Activated CD8-positive, alpha-beta memory T cell treated with anti-CD3 and anti-CD28 coated beads, Interleukin-2, amount 50 U/mL, for 24 hours (primary cell): ENCODE measurements at regions not wholly inside any gene's neighbourhood (a gene's known extent, or its start where the extent isn't known, plus 50 kb on each side); places are given as distances from the start of the nearest gene placed in this dataset.

Experiments used
- DNase-seq: peaks from one replicate; pipeline ENCODE4 v3.0.0-alpha.2; 2020; ENCODE audit errors: extremely low read depth

DNA sequence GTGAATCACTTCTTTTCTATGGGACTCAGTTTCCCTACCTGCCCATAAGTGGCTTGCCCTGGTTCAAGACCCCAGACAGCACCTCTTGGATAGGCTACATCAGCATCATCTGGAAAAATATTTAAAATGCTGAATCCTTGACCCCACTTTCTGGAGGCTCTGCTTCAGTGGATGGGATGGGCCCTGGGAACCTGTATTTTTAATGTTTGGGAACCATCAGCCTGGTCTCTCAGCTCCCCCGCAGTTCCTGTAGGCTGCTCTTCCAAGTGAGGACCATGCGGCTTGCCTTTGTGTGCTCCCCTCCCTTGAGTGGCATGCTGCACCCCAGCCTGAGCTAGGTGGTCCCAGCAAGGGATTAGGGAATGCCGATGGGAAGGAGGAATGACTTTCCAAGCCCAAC, 68.3 kb upstream of the CRHR1 start:
- no peak for DNase-seq

DNA sequence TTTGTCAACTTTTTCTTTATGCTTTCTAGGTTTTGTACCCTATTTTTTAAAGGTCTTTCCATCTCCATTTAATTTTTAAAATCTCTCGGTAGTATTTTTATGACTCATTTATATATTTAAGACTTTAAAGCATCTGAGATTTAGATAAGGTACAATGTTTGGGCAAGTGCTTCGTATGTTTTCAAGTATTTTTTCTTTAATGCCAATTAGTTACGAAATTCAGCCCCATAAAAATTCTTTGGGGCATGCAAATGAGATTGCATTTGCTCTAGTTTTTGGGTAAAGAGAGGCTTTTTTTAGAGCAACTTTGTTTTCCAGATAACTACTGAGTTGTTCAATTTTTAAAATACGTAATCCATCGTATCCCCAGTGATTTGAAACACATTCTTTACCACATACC, 65.3 kb upstream of the CRHR1 start:
- no peak for DNase-seq

DNA sequence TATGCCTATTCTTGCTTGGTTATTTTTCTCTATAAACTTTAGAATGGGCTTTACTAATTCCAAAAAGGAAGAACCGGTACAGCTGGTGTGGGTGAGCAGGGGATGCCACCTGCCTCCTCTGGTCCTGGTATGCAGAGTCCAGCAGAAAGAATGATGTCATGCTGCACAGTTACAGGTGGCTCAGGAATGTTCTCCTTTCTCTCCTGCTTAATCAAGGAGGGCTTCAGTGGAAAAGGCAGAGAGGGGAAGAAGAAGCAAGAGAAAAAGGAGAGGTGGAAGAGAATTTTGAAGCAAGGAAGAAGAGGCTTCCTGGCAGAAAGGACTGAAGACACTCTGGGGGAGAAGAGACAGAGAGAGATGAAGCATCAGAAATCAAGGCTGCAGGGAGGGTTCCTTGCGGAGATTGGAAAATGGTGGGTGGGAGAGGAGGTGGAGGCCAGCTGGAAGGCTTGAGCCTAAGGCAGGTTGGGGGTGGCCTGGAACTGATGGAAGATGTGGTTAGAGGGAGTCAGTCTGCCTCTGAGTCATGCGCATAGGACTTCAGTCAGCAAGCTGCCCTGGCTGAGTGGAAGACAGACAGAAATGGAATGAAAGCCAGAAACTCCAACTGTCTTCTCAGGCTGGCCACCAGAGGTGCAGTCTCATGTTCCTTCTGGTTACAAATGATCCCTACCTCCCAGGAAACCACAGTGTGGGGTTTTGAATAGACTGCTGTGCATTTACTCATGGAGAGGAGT, 64.6 kb upstream of the CRHR1 start:
- no peak for DNase-seq

GRCh38 chr17:45720386-45720785, 63.7 kb upstream of the CRHR1 start:
- DNase-seq = no peak

- DNase-seq = no peak
These were observed 62.0 kb upstream of the CRHR1 start for GRCh38 chr17:45722161-45722560.

DNA sequence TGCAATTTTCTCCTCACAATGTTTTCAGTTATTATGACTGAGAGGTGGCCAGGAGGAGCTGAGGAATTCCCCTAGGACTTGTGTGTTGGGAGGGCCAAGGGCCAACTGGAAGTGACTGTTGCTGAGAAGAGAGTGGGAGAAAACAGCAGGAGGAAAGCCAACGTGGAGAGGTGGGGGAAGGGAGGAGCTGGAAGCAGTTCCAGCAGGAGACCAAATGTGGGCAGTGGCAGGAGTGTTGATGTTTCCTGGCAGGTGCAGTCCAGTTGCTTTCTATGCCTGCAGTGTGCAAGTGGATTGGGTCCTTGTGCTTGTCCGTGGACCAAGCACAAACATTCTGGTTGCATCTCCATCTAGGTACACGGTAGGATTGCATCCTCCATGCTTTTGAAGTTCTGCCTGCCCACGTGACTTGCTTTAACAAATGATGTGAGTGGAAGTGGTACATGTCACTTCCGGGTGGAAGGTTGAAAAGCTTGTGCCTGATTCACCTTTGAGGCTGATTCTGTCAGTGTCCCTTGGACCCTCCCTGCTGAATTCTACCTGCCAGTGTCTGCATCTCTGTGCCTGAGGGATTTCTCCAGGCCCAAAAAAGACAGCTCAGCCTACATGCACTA, 54.7 kb upstream of the CRHR1 start:
- DNase-seq = no peak

DNA sequence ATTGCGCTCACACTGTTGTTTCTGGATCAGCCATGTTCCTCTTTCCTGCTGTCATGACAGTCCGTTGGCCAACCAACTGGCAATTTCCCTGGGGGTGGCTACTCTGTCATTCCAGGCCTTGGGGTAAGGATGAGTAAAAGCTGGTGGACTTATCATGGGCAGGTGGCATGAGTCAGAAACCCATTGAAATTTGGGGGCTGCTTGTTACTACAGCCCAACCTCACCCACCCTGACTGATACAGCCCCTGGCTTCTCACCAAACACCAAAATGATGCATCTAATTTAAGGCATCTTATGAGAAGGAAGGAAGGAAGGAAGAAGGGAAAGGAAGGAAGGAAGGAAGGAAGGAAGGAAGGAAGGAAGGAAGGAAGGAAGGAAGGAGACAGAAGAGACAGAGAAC, 53.9 kb upstream of the CRHR1 start:
- DNase-seq = no peak

GRCh38 chr17:45731459-45731858, 52.7 kb upstream of the CRHR1 start:
- DNase-seq = no peak

- DNase-seq = no peak
These were observed 51.1 kb upstream of the CRHR1 start for GRCh38 chr17:45732926-45733505.

DNA sequence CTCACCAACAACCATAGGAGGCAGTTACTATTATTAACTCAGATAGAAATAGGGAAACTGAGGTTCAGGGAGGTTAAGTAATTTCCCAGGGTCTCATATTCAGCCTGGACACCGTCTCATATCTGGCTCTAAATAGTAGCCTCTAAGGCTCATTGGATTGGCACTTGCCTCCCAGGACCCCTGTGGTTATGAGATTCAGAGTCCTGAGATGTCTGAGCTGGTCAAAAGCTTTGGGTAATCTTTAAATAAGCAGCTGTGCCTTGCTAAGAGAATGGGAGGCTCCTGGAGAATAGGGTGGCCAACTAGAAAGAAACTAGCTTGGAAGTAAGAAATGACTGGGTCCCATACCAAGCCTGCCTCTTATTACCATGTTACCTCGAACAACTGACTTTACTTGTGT, 50.3 kb upstream of the CRHR1 start:
- DNase-seq = no peak
